ENCODE measurements at regions not wholly inside any gene's neighbourhood (a gene's known extent, or its start where the extent isn't known, plus 50 kb on each side); places are given as distances from the start of the nearest gene placed in this dataset.

DNA sequence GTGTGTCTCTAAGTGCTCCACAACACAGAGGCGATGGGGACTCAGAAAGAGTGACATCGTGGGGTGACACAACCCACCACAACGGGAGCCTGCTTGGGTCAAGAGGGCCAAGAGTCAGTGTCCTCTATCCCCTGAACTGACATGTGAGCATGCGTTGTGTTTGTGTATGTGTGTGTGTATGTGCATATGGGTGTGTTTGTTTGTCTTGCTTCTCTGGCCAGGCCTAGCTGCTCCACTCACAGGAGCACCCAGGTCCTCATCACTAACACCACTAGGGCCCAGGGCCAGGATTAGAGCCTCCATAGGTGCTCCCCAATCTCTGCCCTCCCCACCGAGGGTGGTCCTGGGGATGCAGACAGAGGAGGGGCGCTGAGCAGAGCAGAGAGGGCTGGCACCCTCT is 115.0 kb upstream of the CTSV start:
- DNase-seq (ENCODE audit: low spot score) (no peak), ATAC-seq (no peak)
- H3K9me3 Mint-ChIP-seq = no peaks in the 10 kb centered on the region
- no peaks in the 10 kb centered on the region for H3K27me3 ChIP-seq (ENCODE audit: insufficient read depth)
- peaks cover 21% of the 10 kb centered on the region for H3K4me1 ChIP-seq (ENCODE audit: insufficient read depth)
- H3K9me2 ChIP-seq (ENCODE audit: insufficient read depth) = 0 out of 2 replicates have a peak, but pooled peaks cover under 1% of the 10 kb centered on the region
- H3F3A ChIP-seq (replicated peaks; ENCODE audit: low read depth) = peaks cover 23% of the 10 kb centered on the region
- H3K36me3 Mint-ChIP-seq (ENCODE audit: low read depth) = peaks cover 90% of the 10 kb centered on the region
- no peak for TF ChIP-seq ZNF114 (CRISPR knock-in tag; IDR thresholded peaks at IDR 0.05)
- TF ChIP-seq CTCF (conservative IDR thresholded peaks at IDR 0.05; ENCODE audit: low read depth in 2 of 2) = no peak
- no peak for TF ChIP-seq REST (IDR thresholded peaks at IDR 0.05; ENCODE audit: unreplicated experiment)
- no peak for TF ChIP-seq EZH2phosphoT487 (IDR thresholded peaks at IDR 0.05; ENCODE audit: unreplicated experiment)
- no peak for TF ChIP-seq ZNF331 (CRISPR knock-in tag; IDR thresholded peaks at IDR 0.05; ENCODE audit: low read depth)
- TF ChIP-seq, protein P1, sequence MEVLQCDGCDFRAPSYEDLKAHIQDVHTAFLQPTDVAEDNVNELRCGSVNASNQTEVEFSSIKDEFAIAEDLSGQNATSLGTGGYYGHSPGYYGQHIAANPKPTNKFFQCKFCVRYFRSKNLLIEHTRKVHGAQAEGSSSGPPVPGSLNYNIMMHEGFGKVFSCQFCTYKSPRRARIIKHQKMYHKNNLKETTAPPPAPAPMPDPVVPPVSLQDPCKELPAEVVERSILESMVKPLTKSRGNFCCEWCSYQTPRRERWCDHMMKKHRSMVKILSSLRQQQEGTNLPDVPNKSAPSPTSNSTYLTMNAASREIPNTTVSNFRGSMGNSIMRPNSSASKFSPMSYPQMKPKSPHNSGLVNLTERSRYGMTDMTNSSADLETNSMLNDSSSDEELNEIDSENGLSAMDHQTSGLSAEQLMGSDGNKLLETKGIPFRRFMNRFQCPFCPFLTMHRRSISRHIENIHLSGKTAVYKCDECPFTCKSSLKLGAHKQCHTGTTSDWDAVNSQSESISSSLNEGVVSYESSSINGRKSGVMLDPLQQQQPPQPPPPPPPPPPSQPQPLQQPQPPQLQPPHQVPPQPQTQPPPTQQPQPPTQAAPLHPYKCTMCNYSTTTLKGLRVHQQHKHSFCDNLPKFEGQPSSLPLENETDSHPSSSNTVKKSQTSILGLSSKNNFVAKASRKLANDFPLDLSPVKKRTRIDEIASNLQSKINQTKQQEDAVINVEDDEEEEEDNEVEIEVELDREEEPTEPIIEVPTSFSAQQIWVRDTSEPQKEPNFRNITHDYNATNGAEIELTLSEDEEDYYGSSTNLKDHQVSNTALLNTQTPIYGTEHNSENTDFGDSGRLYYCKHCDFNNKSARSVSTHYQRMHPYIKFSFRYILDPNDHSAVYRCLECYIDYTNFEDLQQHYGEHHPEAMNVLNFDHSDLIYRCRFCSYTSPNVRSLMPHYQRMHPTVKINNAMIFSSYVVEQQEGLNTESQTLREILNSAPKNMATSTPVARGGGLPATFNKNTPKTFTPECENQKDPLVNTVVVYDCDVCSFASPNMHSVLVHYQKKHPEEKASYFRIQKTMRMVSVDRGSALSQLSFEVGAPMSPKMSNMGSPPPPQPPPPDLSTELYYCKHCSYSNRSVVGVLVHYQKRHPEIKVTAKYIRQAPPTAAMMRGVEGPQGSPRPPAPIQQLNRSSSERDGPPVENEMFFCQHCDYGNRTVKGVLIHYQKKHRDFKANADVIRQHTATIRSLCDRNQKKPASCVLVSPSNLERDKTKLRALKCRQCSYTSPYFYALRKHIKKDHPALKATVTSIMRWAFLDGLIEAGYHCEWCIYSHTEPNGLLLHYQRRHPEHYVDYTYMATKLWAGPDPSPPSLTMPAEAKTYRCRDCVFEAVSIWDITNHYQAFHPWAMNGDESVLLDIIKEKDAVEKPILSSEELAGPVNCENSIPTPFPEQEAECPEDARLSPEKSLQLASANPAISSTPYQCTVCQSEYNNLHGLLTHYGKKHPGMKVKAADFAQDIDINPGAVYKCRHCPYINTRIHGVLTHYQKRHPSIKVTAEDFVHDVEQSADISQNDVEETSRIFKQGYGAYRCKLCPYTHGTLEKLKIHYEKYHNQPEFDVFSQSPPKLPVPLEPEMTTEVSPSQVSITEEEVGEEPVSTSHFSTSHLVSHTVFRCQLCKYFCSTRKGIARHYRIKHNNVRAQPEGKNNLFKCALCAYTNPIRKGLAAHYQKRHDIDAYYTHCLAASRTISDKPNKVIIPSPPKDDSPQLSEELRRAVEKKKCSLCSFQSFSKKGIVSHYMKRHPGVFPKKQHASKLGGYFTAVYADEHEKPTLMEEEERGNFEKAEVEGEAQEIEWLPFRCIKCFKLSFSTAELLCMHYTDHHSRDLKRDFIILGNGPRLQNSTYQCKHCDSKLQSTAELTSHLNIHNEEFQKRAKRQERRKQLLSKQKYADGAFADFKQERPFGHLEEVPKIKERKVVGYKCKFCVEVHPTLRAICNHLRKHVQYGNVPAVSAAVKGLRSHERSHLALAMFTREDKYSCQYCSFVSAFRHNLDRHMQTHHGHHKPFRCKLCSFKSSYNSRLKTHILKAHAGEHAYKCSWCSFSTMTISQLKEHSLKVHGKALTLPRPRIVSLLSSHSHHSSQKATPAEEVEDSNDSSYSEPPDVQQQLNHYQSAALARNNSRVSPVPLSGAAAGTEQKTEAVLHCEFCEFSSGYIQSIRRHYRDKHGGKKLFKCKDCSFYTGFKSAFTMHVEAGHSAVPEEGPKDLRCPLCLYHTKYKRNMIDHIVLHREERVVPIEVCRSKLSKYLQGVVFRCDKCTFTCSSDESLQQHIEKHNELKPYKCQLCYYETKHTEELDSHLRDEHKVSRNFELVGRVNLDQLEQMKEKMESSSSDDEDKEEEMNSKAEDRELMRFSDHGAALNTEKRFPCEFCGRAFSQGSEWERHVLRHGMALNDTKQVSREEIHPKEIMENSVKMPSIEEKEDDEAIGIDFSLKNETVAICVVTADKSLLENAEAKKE (CRISPR knock-in tag; IDR thresholded peaks at IDR 0.05) = no peak
- TF ChIP-seq NANOG (IDR thresholded peaks at IDR 0.05; ENCODE audit: borderline replicate concordance) = no peak
- TF ChIP-seq ETS1 (IDR thresholded peaks at IDR 0.05) = no peak
- TF ChIP-seq POLR2AphosphoS5 (IDR thresholded peaks at IDR 0.05; ENCODE audit: low read depth) = no peak
- TF ChIP-seq JUNB (IDR thresholded peaks at IDR 0.05; ENCODE audit: unreplicated experiment) = no peak
- TF ChIP-seq CREB1 (CRISPR knock-in tag; IDR thresholded peaks at IDR 0.05; ENCODE audit: low read depth) = no peak
- no peak for TF ChIP-seq EZH2 (IDR thresholded peaks at IDR 0.05; ENCODE audit: low read depth, unreplicated experiment)
- no peak for TF ChIP-seq STAT1 (IDR thresholded peaks at IDR 0.05; ENCODE audit: unreplicated experiment)
- no peak overlapping the region for H3K4me2 ChIP-seq
- peaks cover 55% of the 10 kb centered on the region for H3K36me3 ChIP-seq (ENCODE audit: insufficient read depth)
- no peak overlapping the region for H3K27ac Mint-ChIP-seq
- no peak overlapping the region for H3K4me3 Mint-ChIP-seq
- H3K27ac ChIP-seq (ENCODE audit: low read depth) = 0 out of 2 replicates have a peak overlapping the region, but pooled peaks have one; percentile 6
- H4K20me1 ChIP-seq (replicated peaks; ENCODE audit: insufficient read depth) = no peaks in the 10 kb centered on the region
- no peak overlapping the region for H2AFZ ChIP-seq
- H3K4me1 Mint-ChIP-seq = peaks cover 31% of the 10 kb centered on the region
- H3K79me2 ChIP-seq (replicated peaks; ENCODE audit: insufficient read depth) = no peaks in the 10 kb centered on the region
- no peak overlapping the region for H3K4me3 ChIP-seq
- peaks cover 15% of the 10 kb centered on the region for H3K27me3 Mint-ChIP-seq (ENCODE audit: insufficient read depth, low read depth, poor library complexity)
